ENCODE measurements at regions not wholly inside any gene's neighbourhood (a gene's known extent, or its start where the extent isn't known, plus 50 kb on each side); places are given as distances from the start of the nearest gene placed in this dataset.
"Not testable (repeated sequence)": the region's sequence is repeated elsewhere in the genome, so short reads cannot be mapped to it uniquely, and the experiment has no call there.

DNA sequence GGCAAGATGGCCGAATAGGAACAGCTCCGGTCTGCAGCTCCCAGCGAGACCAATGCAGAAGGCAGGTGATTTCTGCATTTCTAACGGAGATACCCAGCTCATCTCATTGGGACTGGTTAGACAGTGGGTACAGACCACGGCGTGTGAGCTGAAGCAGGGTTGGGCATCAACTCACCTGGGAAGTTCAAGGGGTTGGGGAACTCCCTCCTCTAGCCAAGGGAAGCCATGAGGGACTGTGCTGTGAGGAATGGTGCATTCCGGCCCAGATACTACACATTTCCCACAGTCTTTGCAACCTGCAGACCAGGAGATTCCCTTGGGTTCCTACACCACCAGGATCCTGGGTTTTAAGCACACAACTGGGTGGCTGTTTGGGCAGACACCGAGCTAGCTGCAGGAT, 148.0 kb upstream of the PDE4D start:
- DNase-seq: not testable (repeated sequence)

DNA sequence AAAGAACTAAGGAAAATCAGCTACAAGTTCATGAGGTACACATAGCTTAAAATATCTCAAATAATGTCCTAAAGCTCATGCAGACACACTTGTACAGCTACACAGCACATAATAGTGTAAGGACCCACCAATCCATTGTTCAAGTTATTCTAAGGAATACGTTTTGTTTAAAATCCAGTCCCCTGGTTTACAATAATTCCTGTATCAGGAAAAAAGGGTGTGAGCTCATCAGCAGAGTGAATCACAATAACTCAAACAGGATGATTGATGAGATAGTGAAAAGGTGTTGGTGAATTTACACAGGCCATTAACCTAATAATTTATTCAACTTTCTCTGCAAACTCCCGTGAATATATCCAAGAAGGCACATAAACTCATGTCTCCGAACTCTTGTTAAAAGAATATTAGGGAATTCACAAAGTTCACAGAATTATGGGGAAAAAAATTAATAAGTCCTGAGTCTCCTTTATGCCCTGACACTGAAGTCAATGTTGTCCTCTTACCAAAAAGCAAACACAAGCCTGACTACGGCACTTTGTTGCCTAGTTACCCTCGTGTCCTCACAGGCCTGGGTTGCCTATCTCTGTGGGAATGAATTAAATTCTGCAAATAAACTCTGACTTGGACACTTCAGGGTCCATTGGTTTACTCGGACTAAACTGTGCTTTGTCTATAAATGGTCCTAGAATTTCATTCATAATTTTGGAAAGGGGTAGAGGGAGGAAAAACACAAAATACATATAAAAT, 142.8 kb upstream of the PDE4D start:
- no peak for DNase-seq

DNA sequence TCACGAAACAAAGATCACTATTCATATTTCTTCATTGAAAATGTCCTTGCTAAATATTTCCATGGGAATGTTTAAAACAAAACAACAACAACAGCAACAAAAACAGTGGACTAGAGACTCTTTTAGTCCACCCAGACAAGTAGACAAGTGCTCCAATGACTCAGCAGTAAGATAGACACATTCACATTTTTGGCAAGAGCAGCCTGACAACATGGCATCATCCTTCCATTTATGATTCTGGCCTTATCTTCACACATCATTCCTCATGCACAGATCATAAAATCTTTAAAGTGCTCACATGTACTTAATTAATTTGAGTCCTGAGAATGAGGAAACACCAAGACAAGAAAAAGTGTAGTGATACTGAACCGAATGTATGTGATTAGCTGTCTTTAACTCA, 132.6 kb upstream of the PDE4D start:
- DNase-seq: no peak

DNA sequence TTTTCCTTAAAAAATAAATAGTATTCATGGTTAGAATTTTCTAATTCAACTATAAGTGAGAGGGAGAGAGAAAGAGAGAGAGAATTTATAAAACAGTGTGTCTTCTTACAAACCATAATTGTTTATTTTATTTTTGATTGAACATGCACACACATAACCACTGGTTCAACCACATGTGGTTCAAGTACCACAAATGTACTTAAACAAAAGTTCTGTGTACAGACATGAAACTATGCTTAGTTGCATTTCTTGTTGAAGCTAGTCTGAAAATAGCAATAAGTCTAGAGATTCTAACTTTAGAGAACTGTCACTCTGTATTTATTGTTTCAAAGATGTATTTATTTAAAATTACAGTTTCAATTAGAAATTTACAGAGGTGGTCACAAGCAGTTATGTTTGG, 130.6 kb upstream of the PDE4D start:
- no peak for DNase-seq

DNA sequence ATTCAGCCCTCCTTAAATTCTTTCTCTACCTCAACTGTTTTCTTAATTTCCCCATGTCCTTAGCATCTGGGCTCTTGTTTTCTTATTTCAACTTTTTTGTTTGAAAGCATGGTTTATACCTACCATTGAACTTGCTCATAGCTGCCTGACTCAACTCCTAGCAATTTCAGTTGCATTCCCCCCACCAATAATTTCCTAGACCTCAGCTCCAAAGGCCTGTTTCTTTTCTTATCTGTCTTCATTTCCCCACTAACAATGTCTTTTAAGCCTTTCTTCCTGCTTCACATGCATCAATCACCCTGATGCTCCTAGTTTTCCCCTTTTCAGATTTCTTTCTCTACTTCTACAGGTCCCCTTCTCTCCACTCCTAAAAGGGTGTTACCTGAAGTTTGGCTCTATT, 129.7 kb upstream of the PDE4D start:
- DNase-seq: no peak

DNA sequence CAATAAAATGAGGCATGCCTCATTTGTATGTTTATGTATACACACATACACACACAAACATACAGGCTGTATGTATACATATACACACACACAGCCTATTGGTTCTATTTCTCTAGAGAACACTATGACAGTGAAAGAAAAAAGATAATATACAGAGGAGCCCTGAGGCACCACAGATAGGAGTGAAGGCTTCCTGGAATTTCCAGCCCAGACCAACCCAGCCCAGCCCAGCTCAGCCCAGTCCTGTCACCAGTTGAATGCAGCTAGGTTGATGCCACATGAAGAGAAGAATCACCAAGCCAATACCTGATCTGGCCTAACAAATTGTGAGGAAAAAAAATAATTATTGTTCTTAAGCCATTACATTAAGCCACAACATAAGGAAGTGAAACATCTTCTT, 126.9 kb upstream of the PDE4D start:
- no peak for DNase-seq

DNA sequence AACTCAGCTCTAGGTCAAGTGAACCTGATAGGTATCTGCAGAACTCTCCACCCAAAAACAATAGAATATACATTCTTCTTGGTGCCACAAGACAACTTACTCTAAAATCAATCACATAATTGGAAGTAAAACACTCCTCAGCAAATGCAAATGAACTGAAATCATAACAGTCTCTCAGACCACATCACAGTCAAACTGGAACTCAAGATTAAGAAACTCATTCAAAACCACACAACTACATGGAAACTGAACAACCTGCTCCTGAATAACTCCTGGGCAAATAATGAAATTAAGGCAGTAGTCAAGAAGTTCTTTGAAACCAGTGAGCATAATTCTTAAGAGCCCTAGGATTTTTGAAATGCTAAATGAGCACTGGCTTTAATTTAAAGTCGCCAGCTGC, 125.4 kb upstream of the PDE4D start:
- DNase-seq: not testable (repeated sequence)

DNA sequence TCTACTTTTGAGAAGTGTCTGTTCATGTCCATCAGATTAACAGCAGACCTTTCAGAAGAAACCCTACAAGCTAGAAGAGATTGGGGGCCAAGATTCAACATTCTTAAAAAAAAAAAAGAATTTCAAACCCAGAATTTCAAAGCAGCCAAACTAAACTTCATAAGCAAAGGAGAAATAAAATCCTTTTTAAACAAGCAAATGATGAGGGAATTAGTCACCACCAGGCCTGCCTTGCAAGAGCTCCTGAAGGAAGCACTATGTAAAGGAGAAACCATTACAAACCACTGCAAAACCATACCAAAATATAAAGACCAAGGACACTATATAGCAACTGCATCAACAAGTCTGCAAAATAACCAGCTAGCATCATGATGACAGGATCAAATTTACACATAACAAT, 124.6 kb upstream of the PDE4D start:
- no peak for DNase-seq

DNA sequence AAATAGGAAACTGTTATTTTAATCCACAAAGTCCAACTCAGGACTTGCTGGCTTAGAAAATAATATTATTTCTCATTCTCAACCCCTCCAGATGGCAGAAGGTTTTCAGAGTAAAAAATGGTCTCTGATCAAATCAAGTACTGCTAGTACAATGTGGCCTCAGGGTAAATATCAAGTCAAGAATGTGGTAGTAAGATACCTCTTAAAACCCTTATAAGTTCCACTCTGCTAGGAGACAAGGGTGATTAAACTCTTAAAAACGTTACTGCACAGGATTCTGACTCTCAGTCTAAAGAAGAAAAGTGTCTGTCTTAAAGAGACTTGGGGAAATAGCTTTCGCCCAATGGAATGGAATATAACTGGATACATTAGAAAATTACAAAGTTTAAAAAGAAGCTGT, 120.8 kb upstream of the PDE4D start:
- no peak for DNase-seq

DNA sequence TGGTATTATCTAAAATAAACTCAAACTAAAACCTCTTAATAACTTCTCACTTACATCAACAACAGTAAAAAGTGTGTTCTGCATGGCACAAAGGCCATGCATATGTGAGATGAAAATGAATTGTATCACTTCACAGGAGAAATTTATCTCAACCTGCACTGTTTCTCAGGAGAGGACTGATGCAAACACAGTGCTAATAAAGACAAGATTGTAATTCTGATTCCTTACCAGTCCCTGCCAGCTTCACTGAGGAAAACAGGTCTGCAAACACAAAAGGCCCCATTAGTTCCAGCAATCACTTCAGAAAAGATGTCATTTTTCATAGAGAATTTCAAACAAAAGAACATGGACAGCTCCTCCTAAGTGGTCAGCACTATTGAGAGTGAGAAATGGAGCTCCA, 117.3 kb upstream of the PDE4D start:
- DNase-seq: no peak

DNA sequence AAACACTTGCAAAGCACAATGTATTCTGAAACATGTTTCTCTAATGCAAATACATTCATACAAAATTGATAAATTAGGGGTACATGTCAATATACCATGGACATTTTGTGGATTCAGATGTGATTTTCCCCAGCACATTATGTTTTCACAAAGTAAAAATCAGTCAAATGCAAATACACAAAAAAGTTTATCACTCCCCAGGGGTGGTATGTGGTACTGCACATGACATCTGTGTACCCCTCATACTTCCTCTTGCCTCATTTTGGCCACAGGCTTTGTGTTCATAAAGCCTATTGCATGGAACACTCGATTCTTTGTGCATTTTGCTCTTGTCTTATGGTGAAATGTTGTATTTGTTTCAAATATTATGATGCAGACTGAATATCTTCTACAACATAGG, 116.8 kb upstream of the PDE4D start:
- DNase-seq: no peak

DNA sequence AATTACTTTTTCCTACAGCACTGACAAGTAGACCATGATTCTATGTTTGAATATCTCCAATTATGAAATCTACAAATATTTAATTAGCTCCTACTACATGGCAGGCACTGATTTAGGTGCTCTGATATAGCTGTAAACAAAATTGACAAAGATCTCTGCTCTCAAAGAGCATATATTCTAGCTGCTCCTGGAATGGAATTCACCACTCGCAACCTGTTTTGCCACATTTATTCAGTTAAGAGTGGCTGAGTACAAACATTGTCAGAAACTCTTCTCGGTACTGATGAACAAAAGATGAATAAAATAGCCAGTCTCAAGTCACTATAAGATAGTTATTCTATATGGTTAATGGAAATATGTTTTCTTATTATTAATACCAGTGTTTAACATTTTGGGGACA, 114.2 kb upstream of the PDE4D start:
- DNase-seq: no peak

DNA sequence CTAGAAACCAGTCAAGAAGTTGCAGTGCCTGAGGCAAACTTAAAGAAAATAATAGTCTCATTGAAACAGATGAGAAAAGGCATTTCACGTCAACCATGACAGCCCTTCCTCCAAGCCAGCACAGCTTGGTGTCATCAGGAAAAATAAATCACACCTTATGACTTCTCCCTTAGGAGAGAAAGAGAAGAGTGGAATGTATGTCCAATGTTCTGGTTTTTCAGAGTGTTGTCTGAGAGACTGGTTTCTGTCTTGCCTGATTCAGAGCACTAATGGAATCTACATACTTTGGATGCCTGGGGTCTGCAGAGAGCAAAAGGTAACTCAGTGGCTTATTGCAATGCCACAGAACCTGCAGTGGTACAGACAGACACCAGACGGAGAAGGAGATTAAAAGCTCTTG, 105.5 kb upstream of the PDE4D start:
- no peak for DNase-seq

DNA sequence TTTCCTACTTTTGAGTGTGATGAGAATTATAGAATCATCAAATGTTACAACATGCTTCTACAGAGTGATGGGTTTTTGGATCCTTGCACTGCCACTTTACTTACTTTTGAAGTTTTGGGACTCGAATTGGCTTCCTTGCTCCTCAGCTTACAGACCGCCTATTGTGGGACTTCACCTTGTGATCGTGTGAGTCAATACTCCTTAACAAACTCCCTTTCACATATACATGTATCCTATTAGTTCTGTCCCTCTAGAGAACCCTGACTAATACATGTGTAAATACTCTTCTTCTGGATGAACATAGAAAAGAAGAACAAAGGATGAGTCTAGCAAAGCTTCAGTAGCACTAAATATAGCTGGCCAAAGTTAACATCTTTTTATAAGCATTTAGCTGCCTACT, 98.7 kb upstream of the PDE4D start:
- no peak for DNase-seq

DNA sequence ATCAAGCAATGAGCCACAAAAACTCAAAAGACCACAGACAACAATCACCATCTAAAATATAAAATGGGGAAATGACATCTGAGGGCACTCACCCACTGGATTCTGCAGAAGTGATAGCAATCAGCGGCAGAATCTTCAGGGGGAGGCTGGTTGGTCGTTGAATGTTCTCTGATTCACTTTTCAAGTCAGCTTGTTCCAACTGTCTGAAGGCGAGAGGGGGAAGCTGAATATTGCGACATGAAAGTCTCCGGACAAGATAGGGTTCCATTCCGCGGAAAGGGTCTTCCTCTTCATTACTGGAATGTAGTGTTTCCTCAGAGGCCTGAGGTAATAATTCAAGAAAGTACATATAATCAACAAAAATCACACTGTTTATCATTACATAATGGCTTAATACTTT, 94.9 kb upstream of the PDE4D start:
- DNase-seq: no peak

DNA sequence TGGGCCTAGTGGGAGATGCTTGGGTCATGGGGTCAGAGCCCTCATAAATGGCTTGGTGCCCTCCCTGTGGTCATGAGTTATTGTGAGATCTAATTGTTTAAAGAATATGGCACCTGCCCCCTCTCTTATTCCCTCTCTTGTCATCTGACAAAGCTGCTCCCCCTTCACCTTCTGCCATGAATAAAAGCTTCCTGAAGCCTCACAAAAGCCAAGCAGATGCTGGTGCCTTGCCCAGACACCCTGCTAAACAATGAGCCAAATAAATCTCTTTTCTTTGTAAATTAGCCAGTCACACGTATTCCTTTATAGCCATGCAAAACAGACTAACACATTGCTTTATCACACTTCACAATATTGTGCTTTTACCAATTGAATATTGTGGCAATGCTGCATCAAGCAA, 82.8 kb upstream of the PDE4D start:
- DNase-seq: no peak

DNA sequence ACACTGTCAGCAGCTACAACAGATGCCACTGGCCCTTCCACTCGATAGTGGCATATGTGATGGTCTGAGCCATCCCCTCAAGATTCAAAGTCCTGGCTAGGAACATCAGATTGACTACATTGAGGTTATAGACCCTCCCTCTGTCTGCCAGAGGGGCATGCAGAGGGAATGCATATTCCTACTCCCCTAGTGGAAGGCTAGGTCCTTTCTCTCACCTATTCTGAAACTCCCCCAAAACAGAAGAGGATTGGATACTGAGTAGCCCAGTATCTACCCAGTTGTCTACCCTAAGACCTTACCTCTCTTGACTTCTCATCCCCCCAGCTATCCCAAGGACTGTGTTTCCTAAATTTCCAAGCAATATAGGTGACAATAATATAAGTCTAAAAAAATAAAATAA, 78.5 kb upstream of the PDE4D start:
- no peak for DNase-seq

DNA sequence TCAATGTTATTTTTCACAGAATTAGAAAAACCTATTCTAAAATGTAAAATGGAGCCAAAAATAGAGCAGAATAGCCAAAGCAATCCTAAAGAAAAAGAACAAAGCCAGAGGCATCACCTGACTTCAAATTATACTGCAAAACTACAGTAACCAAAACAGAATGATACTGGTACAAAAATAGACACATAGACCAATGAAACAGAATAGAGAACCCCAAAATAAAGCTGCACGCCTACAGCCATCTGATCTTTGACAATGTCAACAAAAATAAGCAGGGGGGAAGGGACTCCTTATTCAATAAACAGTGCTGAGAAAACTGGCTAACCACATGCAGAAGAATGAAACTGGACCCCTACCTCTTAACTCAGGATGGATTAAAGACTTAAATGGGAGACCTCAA, 65.8 kb upstream of the PDE4D start:
- no peak for DNase-seq

DNA sequence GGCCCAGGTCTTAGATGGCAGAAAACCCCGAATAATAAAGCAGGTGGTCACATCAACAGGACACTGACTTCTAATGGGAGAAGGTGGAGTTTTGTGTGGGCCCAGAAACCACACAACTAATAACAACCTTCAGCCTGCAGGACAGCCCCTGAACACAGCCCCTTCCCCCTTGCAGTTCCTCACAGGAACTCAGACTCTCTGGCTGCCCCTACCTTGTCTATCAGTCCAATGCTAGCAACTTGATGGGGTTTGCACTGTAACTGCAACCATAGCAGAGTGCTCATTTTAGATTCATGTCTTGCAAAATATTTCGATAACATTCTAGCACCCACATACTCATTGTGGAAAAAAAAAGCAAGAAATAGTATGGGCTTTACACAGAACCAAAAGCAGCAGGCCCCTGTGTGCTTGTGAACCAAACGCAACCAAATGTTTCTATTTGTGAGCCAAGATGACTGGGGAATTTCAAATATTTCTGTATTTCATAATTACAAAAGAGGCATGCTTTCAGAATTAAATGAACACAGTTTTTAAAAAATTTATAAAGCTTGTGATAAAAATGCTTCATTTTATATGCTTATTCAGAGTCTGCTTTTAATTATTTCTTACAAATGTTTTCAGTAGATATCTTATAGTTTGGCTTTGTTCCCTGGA, 62.7 kb upstream of the PDE4D start:
- DNase-seq: no peak

DNA sequence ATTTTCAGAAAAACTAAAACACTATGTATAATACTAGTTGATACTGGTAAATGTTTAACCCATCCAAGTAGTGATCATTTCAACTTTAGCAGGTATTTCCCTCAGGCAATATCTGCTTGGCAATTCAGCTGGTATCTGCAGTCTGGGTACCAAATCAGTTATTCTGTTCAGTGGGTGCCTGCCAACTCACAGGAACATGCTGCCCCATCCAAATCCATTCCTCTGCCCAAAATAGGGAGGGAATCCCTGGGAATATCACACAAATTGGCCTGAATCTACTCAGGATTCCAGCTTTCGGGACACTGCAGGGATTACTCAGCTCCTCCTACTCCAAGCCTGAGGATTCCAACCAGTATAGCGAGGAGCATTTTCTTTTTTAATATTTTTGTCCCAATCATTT, 61.7 kb upstream of the PDE4D start:
- no peak for DNase-seq

DNA sequence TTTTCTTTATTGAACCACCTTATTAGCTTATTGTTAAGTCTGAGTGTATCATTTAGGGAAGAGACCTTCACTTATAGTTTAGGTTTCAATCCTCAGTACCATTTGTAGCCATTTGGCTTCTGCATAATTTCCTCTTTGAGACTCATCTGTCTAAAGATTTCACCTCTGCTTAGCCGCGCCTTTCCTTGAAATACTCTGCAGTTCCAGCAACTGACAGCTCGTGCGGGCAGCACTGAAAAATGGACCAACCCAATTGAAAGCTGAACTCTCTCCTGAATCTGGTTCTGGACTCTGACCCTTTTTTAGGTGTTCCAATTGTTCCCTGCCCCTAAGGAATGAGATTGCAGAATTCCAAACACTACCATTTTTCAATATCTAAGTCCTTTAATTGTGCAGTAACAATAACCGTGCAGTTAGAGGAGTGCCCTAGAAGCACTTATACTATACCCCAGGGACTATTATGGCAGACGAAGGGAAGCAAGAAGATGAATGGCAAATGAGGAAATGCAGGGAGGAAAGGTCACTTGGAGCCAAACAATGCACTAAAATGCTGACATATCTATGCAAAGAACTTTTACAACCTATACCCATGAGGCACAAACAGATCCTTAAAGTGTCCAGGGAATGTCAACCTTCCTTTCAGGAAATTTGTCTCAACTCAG, 50.1 kb upstream of the PDE4D start:
- DNase-seq: no peak

Data from NCI-H1694 treated with DMSO at 0.1 percent for 48 hours (cell line).